Adrenal gland (tissue), 5 donors: ENCODE measurements at regions not wholly inside any gene's neighbourhood (a gene's known extent, or its start where the extent isn't known, plus 50 kb on each side); places are given as distances from the start of the nearest gene placed in this dataset.

Experiments used
- POLR2A ChIP-seq, 2 donors: fragments of 450-650 bp; IDR thresholded peaks; one replicate each; pipeline ENCODE4 v1.6.1; 2017; ENCODE audit warnings: antibody characterized with exemption in 2 of 2, mild to moderate bottlenecking in 2 of 2, moderate library complexity in 1 of 2
- TF ChIP-seq, protein P1 (sequence below), 6 experiments: fragments of 450-650 bp in 4 of 6; fragments of 200-600 bp in 2 of 6; sonication (generic) in 1 of 6; IDR thresholded peaks; 1 replicate in 5 of 6; 2 replicates in 1 of 6; pipeline versions ENCODE4 v1.5.1 to v1.8.0; 2016 to 2021; ENCODE audit warnings: antibody characterized with exemption in 6 of 6, mild to moderate bottlenecking in 2 of 6, moderate library complexity in 1 of 6
- donor health status: DM: no; HTN: no; CAD: no.

DNA sequence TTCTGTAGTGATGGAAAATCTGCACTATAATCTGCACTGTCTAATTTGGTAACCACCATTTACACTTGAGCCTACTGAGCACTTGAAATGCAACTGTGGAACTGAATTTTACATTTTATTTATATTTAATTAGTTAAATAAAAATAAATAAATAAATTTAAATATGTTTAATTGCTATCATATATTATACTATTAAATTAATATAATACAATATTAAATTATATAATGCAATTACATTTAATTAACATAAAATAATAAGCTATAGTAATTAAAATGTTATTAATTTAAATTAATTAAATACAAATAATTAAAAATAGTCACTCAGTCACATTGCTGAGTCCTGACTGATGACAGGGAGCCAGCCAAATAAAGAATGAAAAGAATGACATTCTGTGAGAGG is 170.2 kb upstream of the F9 start:
- TF ChIP-seq, protein P1, sequence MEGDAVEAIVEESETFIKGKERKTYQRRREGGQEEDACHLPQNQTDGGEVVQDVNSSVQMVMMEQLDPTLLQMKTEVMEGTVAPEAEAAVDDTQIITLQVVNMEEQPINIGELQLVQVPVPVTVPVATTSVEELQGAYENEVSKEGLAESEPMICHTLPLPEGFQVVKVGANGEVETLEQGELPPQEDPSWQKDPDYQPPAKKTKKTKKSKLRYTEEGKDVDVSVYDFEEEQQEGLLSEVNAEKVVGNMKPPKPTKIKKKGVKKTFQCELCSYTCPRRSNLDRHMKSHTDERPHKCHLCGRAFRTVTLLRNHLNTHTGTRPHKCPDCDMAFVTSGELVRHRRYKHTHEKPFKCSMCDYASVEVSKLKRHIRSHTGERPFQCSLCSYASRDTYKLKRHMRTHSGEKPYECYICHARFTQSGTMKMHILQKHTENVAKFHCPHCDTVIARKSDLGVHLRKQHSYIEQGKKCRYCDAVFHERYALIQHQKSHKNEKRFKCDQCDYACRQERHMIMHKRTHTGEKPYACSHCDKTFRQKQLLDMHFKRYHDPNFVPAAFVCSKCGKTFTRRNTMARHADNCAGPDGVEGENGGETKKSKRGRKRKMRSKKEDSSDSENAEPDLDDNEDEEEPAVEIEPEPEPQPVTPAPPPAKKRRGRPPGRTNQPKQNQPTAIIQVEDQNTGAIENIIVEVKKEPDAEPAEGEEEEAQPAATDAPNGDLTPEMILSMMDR (IDR thresholded peaks at IDR 0.05) = no peak
- TF ChIP-seq POLR2A (IDR thresholded peaks at IDR 0.05) = no peak
